SK-N-MC (cell line): ENCODE measurements at regions not wholly inside any gene's neighbourhood (a gene's known extent, or its start where the extent isn't known, plus 50 kb on each side); places are given as distances from the start of the nearest gene placed in this dataset.

ENCODE experiments used
- EZH2 ChIP-seq: fragments of 200-600 bp; sonication (generic); IDR thresholded peaks from one replicate; pipeline ENCODE4 v1.6.1; 2017; ENCODE audit warnings: antibody characterized with exemption
- FOXP2 ChIP-seq: optimal IDR thresholded peaks from 2 replicates; pipeline ENCODE3; 2011; ENCODE audit warnings: mild to moderate bottlenecking, moderate library complexity; ENCODE audit not compliant: insufficient read depth; ENCODE audit errors: extremely low read length, control extremely low read depth
- POLR2AphosphoS5 ChIP-seq: IDR thresholded peaks from 2 replicates; pipeline ENCODE4 v1.6.1; 2012; ENCODE audit warnings: mild to moderate bottlenecking, low read depth, low read length, borderline replicate concordance

DNA sequence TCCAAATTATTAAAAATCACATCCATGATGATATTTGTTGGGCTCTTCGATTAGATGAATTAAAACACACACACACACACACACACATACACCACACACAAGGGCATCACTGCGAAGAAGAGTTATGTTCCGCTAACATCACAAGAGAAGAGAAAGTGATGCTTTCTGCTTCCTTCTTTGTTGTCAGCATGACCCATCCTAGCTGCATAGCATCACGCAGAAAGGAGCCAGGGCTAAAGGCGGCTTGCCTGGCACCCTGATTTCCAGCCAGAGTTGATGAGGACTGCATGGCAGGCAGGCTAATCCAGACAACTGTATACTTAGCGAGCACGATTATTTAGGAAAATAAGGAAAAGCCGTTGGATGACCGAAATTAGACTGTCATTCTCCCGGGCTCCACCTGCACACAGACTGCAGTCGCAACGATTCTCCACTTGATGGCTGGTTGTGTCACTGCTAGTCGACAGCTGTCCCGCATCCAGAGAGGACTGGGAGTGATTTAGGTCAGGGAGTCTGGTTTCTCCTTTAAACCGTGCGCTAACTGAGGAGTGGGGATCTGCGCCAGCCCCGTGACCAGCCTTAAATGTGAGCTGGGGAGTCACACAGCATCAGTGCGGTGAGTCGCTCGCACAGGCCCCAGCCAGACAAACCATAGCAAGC lies 70.6 kb upstream of the SOX4 start:
- TF ChIP-seq POLR2AphosphoS5 (no peak), EZH2 (no peak), FOXP2 (no peak)
